ENCODE measurements at regions not wholly inside any gene's neighbourhood (a gene's known extent, or its start where the extent isn't known, plus 50 kb on each side); places are given as distances from the start of the nearest gene placed in this dataset.
"Not testable (repeated sequence)": the region's sequence is repeated elsewhere in the genome, so short reads cannot be mapped to it uniquely, and the experiment has no call there.

GRCh38 chr5:23223846-23224245, 283.6 kb upstream of the PRDM9 start:
- DNase-seq = no peak

GRCh38 chr5:23221831-23222230, 285.6 kb upstream of the PRDM9 start:
- no peak for DNase-seq

DNA sequence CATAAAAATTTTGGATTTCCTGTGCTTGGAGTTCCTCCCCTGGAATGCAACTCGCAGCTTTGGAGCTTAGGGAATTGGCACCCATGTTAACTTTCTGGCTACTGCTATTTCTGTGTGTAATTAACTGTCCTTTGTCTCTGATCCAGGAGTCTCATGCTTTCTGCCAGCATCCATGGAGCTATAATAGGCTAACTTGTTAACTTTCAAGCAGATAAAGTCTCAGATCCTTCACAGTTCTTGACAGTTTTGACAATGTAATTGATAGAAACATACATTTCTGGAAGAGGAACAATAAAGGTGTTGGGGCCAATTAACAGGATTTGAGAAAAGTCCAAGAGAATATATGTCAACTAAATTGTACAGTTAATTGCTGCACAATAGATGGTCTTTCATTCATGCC, 290.2 kb upstream of the PRDM9 start:
- DNase-seq = no peak

DNA sequence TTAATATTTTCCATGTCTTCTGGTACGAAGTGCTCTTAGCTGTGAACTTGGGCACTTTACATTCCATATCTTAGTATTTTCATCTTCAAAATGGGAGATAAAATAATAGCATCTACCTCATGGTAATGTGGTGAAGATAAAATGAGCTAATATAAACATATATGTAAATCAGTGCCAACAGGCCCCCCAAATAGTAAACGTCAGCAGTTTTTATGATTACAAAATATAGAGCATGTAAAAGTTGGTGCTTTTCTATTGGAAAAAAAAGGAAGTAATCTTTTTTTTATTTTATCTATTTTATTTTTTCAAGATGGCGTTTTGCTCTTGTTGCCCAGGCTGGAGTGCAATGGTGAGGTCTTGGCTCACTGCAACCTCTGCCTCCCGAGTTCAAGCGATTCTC, 291.1 kb upstream of the PRDM9 start:
- DNase-seq = no peak

DNA sequence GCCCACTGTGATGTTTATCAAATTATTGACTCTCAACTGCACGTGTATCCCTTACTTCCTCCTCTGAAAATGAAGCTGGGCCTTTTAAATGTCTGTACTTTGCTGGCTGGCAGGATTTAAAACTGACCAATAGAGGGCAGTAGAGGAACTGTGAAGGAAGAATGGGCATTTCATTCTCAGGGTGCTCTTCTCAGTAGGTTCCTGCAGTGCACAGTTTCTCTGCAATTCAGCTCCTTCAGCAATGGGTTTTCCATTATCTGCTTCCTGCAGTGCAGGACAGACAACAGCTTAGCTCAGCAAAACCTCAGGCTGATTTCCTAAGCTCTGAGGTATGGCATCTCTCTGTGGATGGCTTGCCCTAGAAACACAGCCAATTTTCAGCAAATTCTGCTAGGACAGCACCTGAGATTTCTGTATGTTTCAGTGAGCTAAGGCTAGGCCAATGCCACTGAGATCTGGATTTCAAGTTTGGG, 298.4 kb upstream of the PRDM9 start:
- DNase-seq = peak; percentile 86

GRCh38 chr5:23204111-23204510, 303.3 kb upstream of the PRDM9 start:
- no peak for DNase-seq

DNA sequence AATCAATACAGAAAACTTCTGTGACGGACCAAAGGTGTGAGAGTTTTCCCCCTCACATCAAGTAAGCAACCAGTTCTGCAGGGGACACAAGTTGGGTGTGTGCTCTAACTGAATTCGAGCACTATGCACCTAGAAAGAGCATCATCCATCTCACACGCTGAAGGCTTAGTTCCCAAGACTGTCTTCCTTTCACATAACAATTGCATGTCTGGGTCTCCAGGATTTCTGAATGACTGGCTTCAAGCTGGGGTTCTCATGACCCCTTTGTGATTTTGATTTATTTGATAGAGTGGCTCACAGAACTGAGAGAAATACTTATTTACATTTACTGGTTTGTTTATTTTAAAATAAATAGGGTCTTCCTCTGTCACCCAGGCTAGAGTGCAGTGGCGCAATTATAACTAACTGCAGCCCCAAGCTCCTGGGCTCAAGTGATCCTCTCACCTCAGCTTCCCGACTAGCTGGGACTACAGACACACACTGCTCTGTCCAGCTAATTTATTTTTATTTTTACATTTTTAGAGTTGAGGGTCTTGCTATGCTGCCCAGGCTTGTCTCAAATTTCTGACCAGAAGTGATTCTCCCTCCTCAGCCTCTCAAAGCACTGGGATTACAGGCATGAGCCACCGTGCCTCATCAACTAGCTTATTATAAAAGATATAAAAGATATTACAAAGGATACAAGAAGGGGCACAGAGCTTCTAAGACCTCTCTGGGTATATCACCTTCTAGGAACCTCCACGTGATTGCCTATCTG, 316.7 kb upstream of the CDH12 start:
- DNase-seq = no peak

- no peak for DNase-seq
Observed at GRCh38 chr5:23164971-23165370, 311.8 kb upstream of the CDH12 start.

DNA sequence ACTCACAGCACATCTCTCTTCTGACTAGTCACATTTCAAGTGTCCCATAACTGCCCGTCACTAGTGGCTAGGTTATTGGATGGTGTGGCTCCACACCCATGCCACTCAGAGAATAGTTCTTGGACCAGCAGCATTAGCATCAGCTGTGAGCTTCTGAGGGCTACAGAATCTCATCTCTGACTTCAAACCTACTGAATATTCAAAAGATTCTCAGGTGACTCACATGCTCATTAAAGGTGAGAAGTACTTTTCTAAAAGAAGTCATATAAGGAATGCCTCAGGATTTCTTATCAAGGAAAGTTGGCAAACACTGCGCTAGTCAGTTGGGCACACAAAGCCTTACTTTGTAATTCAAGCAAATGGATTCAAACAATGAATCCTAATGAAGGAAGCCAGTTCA, 305.0 kb upstream of the CDH12 start:
- DNase-seq = no peak

DNA sequence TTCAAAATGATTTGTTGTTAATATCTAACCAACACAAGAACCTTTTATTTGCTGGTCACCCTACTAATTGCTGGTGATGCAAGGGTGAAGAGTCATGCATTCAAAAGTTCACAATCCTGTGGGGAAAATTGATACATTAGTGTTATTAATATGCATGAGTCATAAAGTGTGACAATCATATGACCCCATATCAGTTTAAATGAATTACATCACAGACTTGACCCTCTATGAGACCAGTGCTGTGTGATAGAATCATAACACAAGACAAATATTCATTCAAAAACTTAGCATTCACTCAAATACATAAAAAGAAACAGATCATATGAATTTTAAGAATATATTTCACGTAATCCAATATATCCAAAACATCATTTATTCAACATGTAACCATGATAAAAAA, 304.6 kb upstream of the CDH12 start:
- DNase-seq = no peak

- DNase-seq = no peak
Observed at GRCh38 chr5:23157169-23157568, 304.0 kb upstream of the CDH12 start.

GRCh38 chr5:23147625-23148024, 294.5 kb upstream of the CDH12 start:
- no peak for DNase-seq

DNA sequence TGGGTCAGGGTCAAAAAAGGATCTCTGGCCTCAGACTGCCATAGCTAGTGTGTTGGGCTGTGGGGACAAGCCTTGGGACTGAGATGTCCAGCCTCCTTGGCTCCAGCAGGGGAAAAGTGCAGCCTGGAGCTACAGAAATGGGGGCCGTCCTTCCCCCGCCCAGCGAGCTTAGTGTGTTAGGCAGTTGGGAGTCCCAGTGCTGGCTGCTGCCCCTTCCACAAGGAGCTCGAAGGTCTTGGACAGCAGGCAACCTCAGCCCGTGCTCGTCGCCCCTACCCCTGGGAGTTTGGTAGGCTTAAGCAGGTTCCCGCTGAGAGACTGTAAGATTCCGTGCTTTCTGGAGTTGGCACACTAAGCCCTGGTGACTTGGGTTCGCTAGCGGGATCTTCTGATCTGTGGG, 293.0 kb upstream of the CDH12 start:
- no peak for DNase-seq

DNA sequence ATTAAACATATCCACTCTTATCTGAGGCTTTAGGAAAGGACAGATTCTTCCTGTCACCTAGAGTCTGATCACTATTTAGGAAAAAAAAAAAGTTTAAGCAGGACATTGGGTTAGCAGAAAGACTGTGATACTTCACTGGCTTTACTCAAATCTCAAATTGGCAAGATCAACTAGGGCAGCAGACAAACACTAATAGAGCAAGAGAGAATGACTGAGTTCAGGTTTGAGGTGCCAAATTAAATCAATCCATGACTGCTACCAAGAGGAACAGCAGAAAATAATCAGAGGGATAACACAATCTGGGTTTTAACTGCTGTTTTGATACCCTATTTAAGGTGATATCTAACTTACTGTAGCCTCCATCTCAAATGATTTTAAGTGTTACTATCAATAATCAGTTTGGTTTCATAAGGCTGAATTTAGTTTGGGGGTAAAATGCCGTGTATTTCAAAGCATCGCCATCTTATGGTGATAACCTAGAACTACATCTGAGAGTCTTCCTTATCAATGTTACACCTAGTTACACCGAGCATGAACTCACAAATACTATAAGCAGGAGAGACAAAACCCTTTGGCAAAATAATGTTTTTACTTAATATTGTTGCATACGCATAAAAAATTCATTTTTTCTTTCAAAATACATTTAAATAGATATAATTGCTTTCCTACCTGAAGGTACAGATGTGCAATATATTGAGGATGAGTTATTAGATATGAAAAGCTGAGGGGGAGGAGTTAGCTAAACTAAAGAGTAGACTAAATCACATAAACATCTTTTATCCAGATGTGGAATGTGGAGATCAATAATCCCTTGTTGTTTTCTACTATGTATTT, 286.4 kb upstream of the CDH12 start:
- DNase-seq = peak; percentile 46

DNA sequence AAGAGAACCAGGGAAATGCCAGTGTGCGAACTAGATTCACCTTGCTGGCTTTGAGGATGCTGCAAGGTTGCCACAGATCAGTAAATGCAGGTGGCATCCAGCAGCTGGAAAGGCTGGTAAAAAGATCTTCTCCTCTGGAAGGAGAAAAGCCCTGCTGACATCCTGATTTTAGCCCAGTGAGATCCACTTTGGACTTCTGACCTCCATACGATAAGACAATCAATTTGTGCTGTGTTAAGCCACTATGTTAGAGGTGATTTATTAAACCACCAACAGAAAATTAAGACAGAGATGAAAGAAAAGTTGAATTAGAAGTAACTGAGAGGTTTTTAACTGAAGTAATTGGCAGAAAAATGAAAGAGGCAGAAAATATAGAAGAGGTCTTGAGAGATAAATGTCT, 283.8 kb upstream of the CDH12 start:
- no peak for DNase-seq

- no peak for DNase-seq
Observed at GRCh38 chr5:23132231-23132630, 279.1 kb upstream of the CDH12 start.

GRCh38 chr5:23112237-23112636, 259.1 kb upstream of the CDH12 start:
- DNase-seq = no peak

DNA sequence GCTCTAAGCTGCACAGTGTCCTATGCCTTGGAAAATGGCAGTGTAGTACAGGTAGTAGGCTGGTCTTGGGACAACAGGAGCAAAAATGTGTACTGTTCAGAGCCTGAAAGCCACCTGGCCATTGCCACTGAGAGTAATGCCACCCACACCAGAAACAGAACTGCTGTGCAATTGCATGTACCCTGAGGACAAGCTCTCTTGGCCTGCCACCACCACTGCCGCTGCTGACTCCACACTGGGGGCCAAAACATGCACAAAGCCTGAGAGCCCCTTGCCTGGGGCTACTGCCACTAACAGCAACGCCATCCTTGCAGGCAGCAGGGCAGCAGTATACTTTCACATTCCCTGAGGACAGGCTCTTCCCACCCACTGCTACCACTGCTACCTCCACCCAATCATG, 251.9 kb upstream of the CDH12 start:
- DNase-seq = no peak

- no peak for DNase-seq
Observed at GRCh38 chr5:23103566-23103965, 250.4 kb upstream of the CDH12 start.

- DNase-seq = not testable (repeated sequence)
Observed at GRCh38 chr5:23095418-23095817, 242.3 kb upstream of the CDH12 start.

DNA sequence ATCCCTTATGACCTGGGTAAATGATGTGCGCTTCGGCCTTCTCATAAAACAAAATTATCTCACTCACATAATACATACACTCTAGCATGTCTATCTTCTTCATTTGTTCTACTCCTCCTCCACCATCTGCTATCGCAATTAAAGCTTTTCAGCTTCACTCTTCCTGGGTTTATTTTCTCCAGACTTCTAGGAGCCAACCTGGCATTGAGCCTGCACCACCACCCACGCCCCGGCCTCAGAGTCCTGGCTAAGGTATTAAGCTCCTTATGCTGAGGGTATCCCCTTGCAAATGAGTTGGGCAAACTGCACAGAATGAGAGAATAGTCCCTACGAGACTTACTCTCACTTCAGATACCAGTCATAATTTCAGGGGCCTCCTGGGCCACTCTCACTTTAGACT, 236.1 kb upstream of the CDH12 start:
- DNase-seq = no peak

GRCh38 chr5:23084815-23085214, 231.7 kb upstream of the CDH12 start:
- peak; percentile 66 for DNase-seq

DNA sequence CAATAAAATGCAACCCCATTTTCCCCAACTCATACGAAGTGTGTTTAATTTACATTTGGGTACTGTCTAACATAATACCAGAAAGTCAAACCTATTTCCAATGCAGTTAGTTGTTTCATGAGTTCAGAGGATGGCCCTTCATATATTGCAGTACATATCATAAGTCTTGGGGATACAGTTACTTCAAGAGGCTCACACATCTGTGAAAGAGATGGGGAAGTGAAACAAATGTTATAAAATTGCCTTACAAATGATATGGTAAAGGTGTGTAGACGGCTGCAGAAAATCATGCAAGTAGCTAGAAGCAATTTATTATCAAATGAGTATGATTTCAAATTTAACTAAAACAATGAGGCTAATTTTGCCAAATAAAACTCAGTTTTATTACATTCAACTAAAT, 219.0 kb upstream of the CDH12 start:
- no peak for DNase-seq

GRCh38 chr5:23071682-23072081, 218.5 kb upstream of the CDH12 start:
- DNase-seq = no peak
